ENCODE measurements at regions not wholly inside any gene's neighbourhood (a gene's known extent, or its start where the extent isn't known, plus 50 kb on each side); places are given as distances from the start of the nearest gene placed in this dataset.

- no peaks in the 10 kb centered on the region for H3K79me2 ChIP-seq (ENCODE audit: insufficient read depth, low read length)
- no peak overlapping the region for H2BK15ac ChIP-seq (ENCODE audit: low read depth, low read length)
- H3K9me3 ChIP-seq (ENCODE audit: control insufficient read depth, low read depth, low read length): no peaks in the 10 kb centered on the region
- H4K20me1 ChIP-seq (ENCODE audit: control insufficient read depth, insufficient read depth, insufficient read length): no peaks in the 10 kb centered on the region
- H4K8ac ChIP-seq (replicated peaks; ENCODE audit: insufficient read length, low read depth, low read length): no peak overlapping the region
- Mint-ChIP-seq H3K27ac (no peak overlapping the region), H3K27me3 (ENCODE audit: low read depth) (peaks cover 3% of the 10 kb centered on the region; the same call in 1 of the 2 replicates), H3K36me3 (ENCODE audit: insufficient read depth in 1 of 3, low read depth in 3 of 3) (peaks cover 0 to 2% (median 0%) of the 10 kb centered on the region in 3 experiments; a peak in 2 of 7 replicates), H3K4me3 (no peak overlapping the region), H3K4me1 (peaks cover 9 to 11% of the 10 kb centered on the region in 2 experiments), H3K9me3 (no peaks in the 10 kb centered on the region)
- no peak overlapping the region for H3T11ph ChIP-seq (ENCODE audit: low read length)
- no peaks in the 10 kb centered on the region for H3K27me3 ChIP-seq (ENCODE audit: insufficient read depth, low read length)
- no peak overlapping the region for H3K27ac ChIP-seq (ENCODE audit: insufficient read length, low read depth, low read length)
- H3K4ac ChIP-seq (ENCODE audit: low read depth, low read length): no peak overlapping the region
- no peak overlapping the region for H2BK20ac ChIP-seq (ENCODE audit: low read depth, low read length, poor library complexity, severe bottlenecking)
- H4K91ac ChIP-seq (ENCODE audit: insufficient read length, low read depth, low read length): no peak overlapping the region
- no peak overlapping the region for H2BK120ac ChIP-seq (ENCODE audit: low read depth, low read length, poor library complexity, severe bottlenecking)
- H3K23me2 ChIP-seq (ENCODE audit: insufficient read length, low read depth, low read length, poor library complexity, severe bottlenecking): no peaks in the 10 kb centered on the region
- H3K4me1 ChIP-seq (ENCODE audit: insufficient read depth, low read length): no peaks in the 10 kb centered on the region
- H2AFZ ChIP-seq (ENCODE audit: low read length): no peak overlapping the region
- no peaks in the 10 kb centered on the region for H3K79me1 ChIP-seq (ENCODE audit: insufficient read depth, low read depth, low read length, poor library complexity, severe bottlenecking)
- H2BK12ac ChIP-seq (ENCODE audit: insufficient read length, low read depth, low read length): no peak overlapping the region
- H3K4me2 ChIP-seq (ENCODE audit: insufficient read depth, insufficient read length, low read length): no peak overlapping the region
- WGBS (ENCODE audit: extremely low coverage, insufficient read length, low lambda C conversion rate): no CpG with 5 or more reads among the region's 6 CpGs
- TF ChIP-seq, protein P1, sequence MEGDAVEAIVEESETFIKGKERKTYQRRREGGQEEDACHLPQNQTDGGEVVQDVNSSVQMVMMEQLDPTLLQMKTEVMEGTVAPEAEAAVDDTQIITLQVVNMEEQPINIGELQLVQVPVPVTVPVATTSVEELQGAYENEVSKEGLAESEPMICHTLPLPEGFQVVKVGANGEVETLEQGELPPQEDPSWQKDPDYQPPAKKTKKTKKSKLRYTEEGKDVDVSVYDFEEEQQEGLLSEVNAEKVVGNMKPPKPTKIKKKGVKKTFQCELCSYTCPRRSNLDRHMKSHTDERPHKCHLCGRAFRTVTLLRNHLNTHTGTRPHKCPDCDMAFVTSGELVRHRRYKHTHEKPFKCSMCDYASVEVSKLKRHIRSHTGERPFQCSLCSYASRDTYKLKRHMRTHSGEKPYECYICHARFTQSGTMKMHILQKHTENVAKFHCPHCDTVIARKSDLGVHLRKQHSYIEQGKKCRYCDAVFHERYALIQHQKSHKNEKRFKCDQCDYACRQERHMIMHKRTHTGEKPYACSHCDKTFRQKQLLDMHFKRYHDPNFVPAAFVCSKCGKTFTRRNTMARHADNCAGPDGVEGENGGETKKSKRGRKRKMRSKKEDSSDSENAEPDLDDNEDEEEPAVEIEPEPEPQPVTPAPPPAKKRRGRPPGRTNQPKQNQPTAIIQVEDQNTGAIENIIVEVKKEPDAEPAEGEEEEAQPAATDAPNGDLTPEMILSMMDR (conservative IDR thresholded peaks at IDR 0.05): no peak
- no peak overlapping the region for H3K56ac ChIP-seq (ENCODE audit: insufficient read length, low read depth, low read length)
- no peak overlapping the region for H3K18ac ChIP-seq (ENCODE audit: insufficient read length, low read depth, low read length)
- H2BK5ac ChIP-seq (ENCODE audit: insufficient read length, low read length): no peak overlapping the region
- no peak overlapping the region for H3K9ac ChIP-seq (ENCODE audit: extremely low read depth, insufficient read length, low read length)
- no peak for DNase-seq
- H3K14ac ChIP-seq (ENCODE audit: insufficient read depth, low read length): no peak overlapping the region
- no peak overlapping the region for H4K5ac ChIP-seq (ENCODE audit: insufficient read length, low read depth, low read length)
- H2AK5ac ChIP-seq (ENCODE audit: insufficient read length, low read length): no peak overlapping the region
- H3K23ac ChIP-seq (ENCODE audit: insufficient read length, low read depth, low read length): no peak overlapping the region
These were observed 501.6 kb downstream of the IRX1 start for GRCh38 chr5:4097199-4097598.

Measured in H9 (cell line).